OCI-LY7 (cell line): ENCODE measurements at regions not wholly inside any gene's neighbourhood (a gene's known extent, or its start where the extent isn't known, plus 50 kb on each side); places are given as distances from the start of the nearest gene placed in this dataset.
"Not testable (repeated sequence)": the region's sequence is repeated elsewhere in the genome, so short reads cannot be mapped to it uniquely, and the experiment has no call there.

Experiments used
- CTCF ChIP-seq: fragments of 200-600 bp; sonication (generic); conservative IDR thresholded peaks from 2 replicates; pipeline ENCODE4 v1.5.1; 2014; ENCODE audit warnings: mild to moderate bottlenecking, antibody characterized with exemption, low read length, moderate library complexity, mixed read lengths
- EZH2phosphoT487 ChIP-seq: fragments of 200-600 bp; sonication (generic); IDR thresholded peaks from 2 replicates; pipeline ENCODE4 v1.6.1; 2018; ENCODE audit warnings: low read depth, borderline replicate concordance, mild to moderate bottlenecking, mixed run types, antibody characterized with exemption, low read length, moderate library complexity, mixed read lengths

DNA sequence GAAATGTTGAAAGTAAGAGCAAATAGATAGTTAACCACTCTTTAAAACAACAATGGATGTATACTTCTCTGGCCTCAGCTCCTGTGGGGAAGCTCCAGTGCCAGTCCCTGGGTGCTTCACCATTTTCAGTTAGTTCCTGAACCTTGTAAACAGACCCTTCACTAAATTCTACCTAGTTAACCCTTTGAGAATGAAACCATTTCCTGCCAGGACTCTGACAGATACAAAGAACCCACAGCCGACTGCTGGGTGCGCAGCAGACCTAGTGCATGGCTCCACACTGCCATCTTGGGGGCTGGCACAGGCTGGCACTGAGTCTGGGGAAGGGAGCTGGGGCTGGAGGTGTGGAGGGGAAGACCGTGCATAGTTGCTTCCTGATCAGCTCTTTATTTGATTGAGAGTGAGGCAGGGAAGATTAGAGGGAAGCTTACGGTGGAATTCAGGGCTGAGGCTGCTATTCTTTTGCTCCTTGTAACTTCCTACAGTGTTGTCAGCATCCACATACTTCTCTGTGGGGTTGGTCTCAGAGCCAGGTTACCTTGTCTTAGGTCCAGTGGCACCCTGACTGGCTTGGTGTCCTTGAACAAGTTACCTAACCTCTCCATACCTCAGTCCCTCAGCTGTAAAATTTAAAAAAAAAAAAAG is 62.3 kb upstream of the TP53BP2 start:
- 0 out of 2 replicates have a peak, but pooled peaks have one; percentile 29 for TF ChIP-seq CTCF
- not testable (repeated sequence) for TF ChIP-seq EZH2phosphoT487
